ENCODE measurements at regions not wholly inside any gene's neighbourhood (a gene's known extent, or its start where the extent isn't known, plus 50 kb on each side); places are given as distances from the start of the nearest gene placed in this dataset.

DNA sequence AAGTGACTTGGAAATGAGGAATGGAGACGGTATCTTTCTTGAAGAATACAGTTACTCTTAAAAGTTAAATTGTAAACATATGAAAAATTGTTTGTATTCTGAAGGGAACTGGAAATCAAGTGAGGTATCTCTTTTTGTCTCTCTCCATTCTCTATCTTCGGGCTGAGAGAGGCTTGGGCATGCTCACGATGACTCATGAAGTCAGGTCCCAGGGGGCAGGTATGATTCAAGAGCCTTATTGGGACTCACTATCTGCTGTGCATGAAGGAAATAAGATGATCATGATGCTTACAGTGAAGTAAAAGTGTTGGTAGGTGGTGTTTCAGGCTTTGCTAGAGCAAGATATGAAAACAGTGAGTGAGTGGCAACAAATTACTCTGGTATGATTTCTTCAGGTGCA is 200.4 kb upstream of the PITX2 start:
- TF ChIP-seq, protein P1, sequence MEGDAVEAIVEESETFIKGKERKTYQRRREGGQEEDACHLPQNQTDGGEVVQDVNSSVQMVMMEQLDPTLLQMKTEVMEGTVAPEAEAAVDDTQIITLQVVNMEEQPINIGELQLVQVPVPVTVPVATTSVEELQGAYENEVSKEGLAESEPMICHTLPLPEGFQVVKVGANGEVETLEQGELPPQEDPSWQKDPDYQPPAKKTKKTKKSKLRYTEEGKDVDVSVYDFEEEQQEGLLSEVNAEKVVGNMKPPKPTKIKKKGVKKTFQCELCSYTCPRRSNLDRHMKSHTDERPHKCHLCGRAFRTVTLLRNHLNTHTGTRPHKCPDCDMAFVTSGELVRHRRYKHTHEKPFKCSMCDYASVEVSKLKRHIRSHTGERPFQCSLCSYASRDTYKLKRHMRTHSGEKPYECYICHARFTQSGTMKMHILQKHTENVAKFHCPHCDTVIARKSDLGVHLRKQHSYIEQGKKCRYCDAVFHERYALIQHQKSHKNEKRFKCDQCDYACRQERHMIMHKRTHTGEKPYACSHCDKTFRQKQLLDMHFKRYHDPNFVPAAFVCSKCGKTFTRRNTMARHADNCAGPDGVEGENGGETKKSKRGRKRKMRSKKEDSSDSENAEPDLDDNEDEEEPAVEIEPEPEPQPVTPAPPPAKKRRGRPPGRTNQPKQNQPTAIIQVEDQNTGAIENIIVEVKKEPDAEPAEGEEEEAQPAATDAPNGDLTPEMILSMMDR (IDR thresholded peaks at IDR 0.05; ENCODE audit: low read depth, low read length), result no peak
- H3K4me3 ChIP-seq (ENCODE audit: low read depth, low read length), result no peak overlapping the region

DNA sequence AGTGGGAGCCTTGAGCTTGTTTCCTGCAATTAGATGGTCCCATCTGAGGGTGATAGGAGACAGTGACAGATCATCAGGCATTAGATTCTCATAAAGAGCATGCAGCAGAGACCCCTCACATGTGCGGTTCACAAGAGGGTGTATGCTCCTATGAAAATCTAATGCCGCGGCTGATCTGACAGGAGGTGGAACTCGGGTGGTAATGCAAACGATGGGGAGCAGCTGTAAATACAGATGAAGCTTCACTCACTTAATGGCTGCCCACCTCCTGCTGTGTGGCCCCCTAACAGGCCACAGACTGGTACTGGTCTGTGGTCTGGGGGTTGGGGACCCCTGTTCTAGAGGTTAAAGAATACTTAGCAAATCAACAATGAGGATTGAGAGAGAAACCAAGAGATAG is 201.5 kb upstream of the PITX2 start:
- TF ChIP-seq, protein P1 (IDR thresholded peaks at IDR 0.05; ENCODE audit: low read depth, low read length), result no peak
- H3K4me3 ChIP-seq (ENCODE audit: low read depth, low read length), result no peak overlapping the region

- no peak overlapping the region for H3K4me3 ChIP-seq (ENCODE audit: low read depth, low read length)
- TF ChIP-seq, protein P1 (IDR thresholded peaks at IDR 0.05; ENCODE audit: low read depth, low read length), result no peak
Observed at GRCh38 chr4:110826656-110827055, 203.8 kb upstream of the PITX2 start.

GRCh38 chr4:110830461-110830860 is 207.6 kb upstream of the PITX2 start:
- H3K4me3 ChIP-seq (ENCODE audit: low read depth, low read length), result no peak overlapping the region
- TF ChIP-seq, protein P1 (IDR thresholded peaks at IDR 0.05; ENCODE audit: low read depth, low read length), result no peak

DNA sequence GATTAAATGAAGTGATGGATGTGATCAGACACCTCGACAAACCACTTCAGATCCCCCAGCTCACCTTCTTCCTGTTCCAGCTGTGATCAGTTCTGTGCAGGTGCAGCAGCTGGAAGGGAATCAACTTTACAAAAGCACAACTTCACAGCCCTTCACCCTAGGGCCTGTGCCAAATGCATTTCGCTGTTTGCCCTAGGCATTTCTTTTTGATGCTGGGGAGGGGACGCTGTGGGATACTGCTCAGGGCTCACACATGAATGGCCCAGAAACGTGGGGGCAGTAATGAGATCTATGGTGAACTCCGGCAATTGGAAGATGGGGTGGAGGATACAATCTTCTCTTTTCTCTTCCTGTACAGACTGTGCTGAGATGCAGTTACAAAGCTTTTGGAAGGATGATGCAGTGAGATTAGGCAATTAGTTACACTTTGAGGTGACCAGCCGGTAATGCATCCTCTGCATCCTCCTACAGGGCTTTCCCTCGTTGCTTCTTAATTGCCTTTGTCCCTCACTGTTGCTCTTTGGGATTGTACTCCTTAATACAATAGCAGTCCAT is 215.1 kb upstream of the PITX2 start:
- H3K4me3 ChIP-seq (ENCODE audit: low read depth, low read length), result no peak overlapping the region

GRCh38 chr4:110840221-110840654 is 217.4 kb upstream of the PITX2 start:
- TF ChIP-seq, protein P1 (IDR thresholded peaks at IDR 0.05; ENCODE audit: low read depth, low read length), result no peak

More for the DNA sequence above, 215.1 kb upstream of the PITX2 start:
- TF ChIP-seq, protein P1 (IDR thresholded peaks at IDR 0.05; ENCODE audit: low read depth, low read length), result no peak

GRCh38 chr4:110848787-110849186 is 225.9 kb upstream of the PITX2 start:
- TF ChIP-seq, protein P1 (IDR thresholded peaks at IDR 0.05; ENCODE audit: low read depth, low read length), result no peak
- H3K4me3 ChIP-seq (ENCODE audit: low read depth, low read length), result no peak overlapping the region

More at GRCh38 chr4:110840221-110840654, 217.4 kb upstream of the PITX2 start:
- H3K4me3 ChIP-seq (ENCODE audit: low read depth, low read length), result no peak overlapping the region
